ENCODE measurements at regions not wholly inside any gene's neighbourhood (a gene's known extent, or its start where the extent isn't known, plus 50 kb on each side); places are given as distances from the start of the nearest gene placed in this dataset.

- TF ChIP-seq CTCF (IDR thresholded peaks at IDR 0.05), result no peak
- TF ChIP-seq POLR2A (IDR thresholded peaks at IDR 0.05), result no peak
Measured at GRCh38 chr2:117065912-117066311, 748.6 kb upstream of the DDX18 start.
